Endothelial cell of umbilical vein (primary cell): ENCODE measurements at regions not wholly inside any gene's neighbourhood (a gene's known extent, or its start where the extent isn't known, plus 50 kb on each side); places are given as distances from the start of the nearest gene placed in this dataset.

Experiments
- BruUV-seq: library from RNA; stranded (reverse); fragments of 400-500 nt; replicated peaks from 2 replicates; lab custom pipeline; 2021; lab: Mats Ljungman, UMichigan
- CTCF ChIA-PET: fragments of 300-600, 350-600 bp; sonication (Branson Sonifier 250); formaldehyde crosslinking; loops from one replicate; lab custom pipeline; 2021; ENCODE audit warnings: antibody characterized with exemption, inconsistent platforms; lab: Charles Lee
- POLR2A ChIA-PET: fragments of 300-600, 350-600 bp; sonication (Branson Sonifier 250); formaldehyde crosslinking; loops from one replicate; lab custom pipeline; 2021; ENCODE audit warnings: antibody characterized with exemption, inconsistent platforms; lab: Charles Lee
- DNase-seq: peaks from one replicate; pipeline ENCODE4 v3.0.0-alpha.2; 2011; ENCODE audit warnings: low read depth, low spot score
- FAIRE-seq: peaks from 2 replicates; lab custom pipeline; 2011; peaks lifted over from hg19 to GRCh38; lab: Jason Lieb, UNC
- H2AFZ ChIP-seq: 2 replicates; pipeline ENCODE4 v1.6.0; 2012; ENCODE audit warnings: low read depth, low read length, control low read depth, inconsistent platforms
- H3K27ac ChIP-seq: 2 replicates; pipeline ENCODE4 v1.5.1; 2011; ENCODE audit warnings: low read depth, mild to moderate bottlenecking, control low read depth, low read length, moderate library complexity; ENCODE audit not compliant: insufficient read depth
- H3K27me3 ChIP-seq, 2 experiments: 2 replicates each; pipeline versions ENCODE4 v1.6.0 to v1.6.1; 2011; ENCODE audit warnings: low read length in 2 of 2, mixed read lengths in 1 of 2; ENCODE audit not compliant: control insufficient read depth in 2 of 2, insufficient read depth in 2 of 2
- H3K36me3 ChIP-seq, 2 experiments: 2 replicates in 1 of 2; 3 replicates in 1 of 2; pipeline ENCODE4 v1.5.1; 2011; ENCODE audit warnings: low read length in 2 of 2, mild to moderate bottlenecking in 1 of 2, moderate library complexity in 1 of 2; ENCODE audit not compliant: control insufficient read depth in 2 of 2, insufficient read depth in 2 of 2; ENCODE audit errors: extremely low read depth in 1 of 2
- H3K4me1 ChIP-seq: 3 replicates; pipeline ENCODE4 v1.5.1; 2011; ENCODE audit warnings: mild to moderate bottlenecking, low read length; ENCODE audit not compliant: control insufficient read depth, insufficient read depth; ENCODE audit errors: extremely low read depth
- H3K4me2 ChIP-seq: 2 replicates; pipeline ENCODE4 v1.6.1; 2011; ENCODE audit warnings: low read length, control low read depth, mixed read lengths; ENCODE audit not compliant: insufficient read depth
- H3K4me3 ChIP-seq, 3 experiments: fragments of 200-600 bp in 1 of 3; sonication (generic), shearing (Covaris generic) in 1 of 3; replicated peaks in 1 of 3; 2 replicates each; pipeline ENCODE4 v1.5.1; 2011 to 2016; ENCODE audit warnings: control low read depth in 3 of 3, low read length in 3 of 3, mild to moderate bottlenecking in 2 of 3, inconsistent platforms in 1 of 3, low read depth in 1 of 3, moderate library complexity in 1 of 3; ENCODE audit not compliant: insufficient read depth in 1 of 3
- H3K79me2 ChIP-seq: 2 replicates; pipeline ENCODE4 v1.6.0; 2012; ENCODE audit warnings: low read length, inconsistent platforms; ENCODE audit not compliant: control insufficient read depth, insufficient read depth
- H3K9ac ChIP-seq: replicated peaks from 2 replicates; pipeline ENCODE3; 2011; ENCODE audit warnings: low read length, control low read depth; ENCODE audit not compliant: insufficient read depth; ENCODE audit errors: extremely low read depth
- H3K9me1 ChIP-seq: replicated peaks from 3 replicates; pipeline ENCODE4 v1.6.0; 2011; ENCODE audit warnings: mild to moderate bottlenecking, low read length; ENCODE audit not compliant: control insufficient read depth, insufficient read depth; ENCODE audit errors: extremely low read depth
- H3K9me3 ChIP-seq: replicated peaks from 2 replicates; pipeline ENCODE4 v1.5.1; 2012; ENCODE audit warnings: low read length, inconsistent platforms; ENCODE audit not compliant: control insufficient read depth, insufficient read depth
- H4K20me1 ChIP-seq: replicated peaks from 2 replicates; pipeline ENCODE3; 2011; ENCODE audit warnings: mild to moderate bottlenecking, low read length; ENCODE audit not compliant: control insufficient read depth, insufficient read depth; ENCODE audit errors: extremely low read depth
- FOS ChIP-seq: IDR thresholded peaks from 2 replicates; pipeline ENCODE4 v1.6.1; 2011; ENCODE audit warnings: mild to moderate bottlenecking, low read length, moderate library complexity, borderline replicate concordance; ENCODE audit not compliant: insufficient read depth
- GATA2 ChIP-seq: IDR thresholded peaks from 2 replicates; pipeline ENCODE4 v1.7.0; 2011; ENCODE audit warnings: low read depth, mild to moderate bottlenecking, moderate library complexity, mixed read lengths, low read length; ENCODE audit not compliant: insufficient read length, insufficient read depth
- JUN ChIP-seq: IDR thresholded peaks from 2 replicates; pipeline ENCODE4 v1.6.1; 2011; ENCODE audit warnings: borderline replicate concordance, low read depth; ENCODE audit not compliant: insufficient read length, insufficient read depth
- MYC ChIP-seq: IDR thresholded peaks from one replicate; pipeline ENCODE4 v1.6.1; 2011; ENCODE audit warnings: mild to moderate bottlenecking, low read depth, low read length
- POLR2AphosphoS5 ChIP-seq: IDR thresholded peaks from 2 replicates; pipeline ENCODE4 v1.6.1; 2012; ENCODE audit warnings: low read depth, mild to moderate bottlenecking, control low read depth, low read length, moderate library complexity; ENCODE audit not compliant: insufficient read depth
- dilution Hi-C: fragments of 300-500 bp; cut with MboI; formaldehyde crosslinking; loops from one replicate; pipeline ENCODE4 v1.15.0; 2019; ENCODE audit warnings: low sequenced_read_pairs; ENCODE audit not compliant: extremely low pct_ligation_motif_present
- intact Hi-C: fragments of 100-400 bp; cut with micrococcal nuclease; formaldehyde crosslinking; loops from one replicate; pipeline ENCODE4 v1.10.0; 2022
- TF ChIP-seq, protein P1 (sequence below): IDR thresholded peaks from 2 replicates; pipeline ENCODE4 v1.6.1; 2011; ENCODE audit not compliant: insufficient read depth, insufficient read length

DNA sequence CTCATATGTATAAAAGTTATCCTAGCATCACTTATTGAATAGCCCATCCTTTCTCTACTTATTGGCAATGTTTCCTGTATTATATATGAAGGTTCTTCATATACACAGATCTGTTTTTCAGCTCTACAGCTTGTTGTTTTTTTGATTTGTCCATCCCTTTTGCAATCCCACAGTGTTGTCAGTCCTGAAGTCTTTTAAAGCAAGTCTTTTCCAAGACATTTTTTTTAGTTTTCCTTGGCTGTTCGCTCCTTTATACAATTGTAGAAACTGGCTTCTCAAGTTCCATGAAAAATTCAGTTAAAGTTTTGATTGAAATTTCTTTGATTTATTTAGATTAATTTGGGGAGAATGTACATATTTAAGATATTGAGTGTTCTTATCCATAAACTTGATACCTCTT is 295.3 kb upstream of the SORL1-AS1 start:
- FAIRE-seq = no peak
- Histone ChIP-seq H3K9ac (no peak overlapping the region), H2AFZ (no peak overlapping the region), H3K4me2 (no peak overlapping the region), H3K27me3 (no peaks in the 10 kb centered on the region), H4K20me1 (no peaks in the 10 kb centered on the region), H3K36me3 (no peaks in the 10 kb centered on the region), H3K79me2 (no peaks in the 10 kb centered on the region), H3K9me1 (no peaks in the 10 kb centered on the region), H3K27ac (no peak overlapping the region), H3K4me3 (no peak overlapping the region), H3K4me1 (no peaks in the 10 kb centered on the region), H3K9me3 (no peaks in the 10 kb centered on the region)
- intact Hi-C loops = loop anchor here (5.0 kb wide), 1 partner anchor 49 kb away; no protein-coding TSS in a partner anchor
- CTCF ChIA-PET = no interaction called here
- TF ChIP-seq FOS = no peak
- no peak for TF ChIP-seq JUN
- dilution Hi-C loops = no loop called here
- POLR2A ChIA-PET = no interaction called here
- BruUV-seq = no TSS peak
- no peak for DNase-seq

DNA sequence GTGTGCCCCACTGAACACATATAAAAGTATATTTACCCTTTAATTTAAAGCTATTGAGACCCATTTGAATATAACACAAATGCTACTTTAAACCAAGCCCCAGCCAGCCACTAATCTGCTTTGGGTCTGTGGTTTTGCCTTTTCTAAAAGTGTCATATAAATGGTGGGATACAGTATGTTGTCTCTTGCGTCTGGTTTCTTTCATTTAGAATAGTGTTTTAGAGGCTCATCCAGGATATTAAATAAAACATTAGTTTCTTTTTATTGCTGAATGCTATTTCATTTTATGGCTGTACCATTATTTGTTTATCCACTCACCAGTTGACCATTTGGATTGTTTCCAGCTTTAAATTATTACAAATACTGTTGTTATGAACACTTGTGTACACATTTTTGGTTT is 290.5 kb upstream of the SORL1-AS1 start:
- Histone ChIP-seq H3K9ac (no peak overlapping the region), H3K27ac (no peak overlapping the region), H3K79me2 (no peaks in the 10 kb centered on the region), H3K4me3 (no peak overlapping the region), H2AFZ (no peak overlapping the region), H3K4me1 (no peaks in the 10 kb centered on the region), H3K9me1 (no peaks in the 10 kb centered on the region), H3K27me3 (no peaks in the 10 kb centered on the region), H4K20me1 (no peaks in the 10 kb centered on the region), H3K36me3 (no peaks in the 10 kb centered on the region), H3K9me3 (no peaks in the 10 kb centered on the region), H3K4me2 (no peak overlapping the region)
- no peak for FAIRE-seq
- TF ChIP-seq, protein P1, sequence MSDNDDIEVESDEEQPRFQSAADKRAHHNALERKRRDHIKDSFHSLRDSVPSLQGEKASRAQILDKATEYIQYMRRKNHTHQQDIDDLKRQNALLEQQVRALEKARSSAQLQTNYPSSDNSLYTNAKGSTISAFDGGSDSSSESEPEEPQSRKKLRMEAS = no peak
- TF ChIP-seq GATA2 = no peak
- no peak for TF ChIP-seq POLR2AphosphoS5
- no peak for TF ChIP-seq MYC
- ChIA-PET CTCF (no interaction called here), POLR2A (no interaction called here)
- dilution Hi-C loops (no loop called here), intact Hi-C loops (no loop called here)
- no TSS peak for BruUV-seq
- no peak for DNase-seq
